Neural progenitor cell (in vitro differentiated cells): ENCODE measurements at regions not wholly inside any gene's neighbourhood (a gene's known extent, or its start where the extent isn't known, plus 50 kb on each side); places are given as distances from the start of the nearest gene placed in this dataset.

Experiments
- CTCF ChIP-seq: fragments of 200-600 bp; sonication (generic); IDR thresholded peaks from 2 replicates; pipeline ENCODE4 v1.5.1; 2017; ENCODE audit warnings: antibody characterized with exemption, mild to moderate bottlenecking
- EZH2 ChIP-seq: fragments of 200-600 bp; sonication (generic); IDR thresholded peaks from 2 replicates; pipeline ENCODE4 v1.6.1; 2017; ENCODE audit warnings: antibody characterized with exemption, mild to moderate bottlenecking, moderate library complexity
- EZH2phosphoT487 ChIP-seq: fragments of 200-600 bp; sonication (generic); IDR thresholded peaks from 2 replicates; pipeline ENCODE4 v1.6.1; 2017; ENCODE audit warnings: antibody characterized with exemption

DNA sequence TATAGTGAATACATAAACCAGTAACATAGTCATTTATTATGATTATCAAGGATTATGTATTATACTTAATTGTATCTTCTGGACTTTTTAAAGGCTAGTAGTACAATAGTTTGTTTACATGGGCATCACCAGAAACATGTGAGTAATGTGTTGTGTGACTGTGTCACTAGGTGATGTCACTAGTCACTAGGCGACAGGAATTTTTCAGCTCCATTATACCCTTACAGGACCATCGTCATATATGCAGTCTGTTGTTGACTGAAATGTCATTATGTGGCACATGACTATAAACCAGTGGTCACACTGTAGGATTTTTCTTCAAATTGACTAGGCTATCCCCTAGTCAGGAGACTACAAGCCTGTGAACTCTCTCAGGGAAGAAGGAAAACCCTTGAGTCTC lies 86.5 kb upstream of the CENPW start:
- no peak for TF ChIP-seq CTCF
- no peak for TF ChIP-seq EZH2phosphoT487
- no peak for TF ChIP-seq EZH2
